KOPT-K1 (cell line): ENCODE measurements at regions not wholly inside any gene's neighbourhood (a gene's known extent, or its start where the extent isn't known, plus 50 kb on each side); places are given as distances from the start of the nearest gene placed in this dataset.
"Not testable (repeated sequence)": the region's sequence is repeated elsewhere in the genome, so short reads cannot be mapped to it uniquely, and the experiment has no call there.

ENCODE experiments used
- H3K27ac ChIP-seq: fragments of 200-600 bp; sonication (generic); 2 replicates; pipeline ENCODE4 v1.5.1; 2016; ENCODE audit warnings: antibody characterized with exemption, mild to moderate bottlenecking, low read depth, low read length; ENCODE audit not compliant: poor library complexity, severe bottlenecking
- H3K36me3 ChIP-seq: fragments of 200-600 bp; sonication (generic); 2 replicates; pipeline ENCODE4 v1.5.1; 2017; ENCODE audit warnings: antibody characterized with exemption, mild to moderate bottlenecking, low read length, moderate library complexity; ENCODE audit not compliant: insufficient read depth
- H3K9me3 ChIP-seq: fragments of 200-600 bp; sonication (generic); 2 replicates; pipeline ENCODE4 v1.5.1; 2017; ENCODE audit warnings: antibody characterized with exemption, low read length, mild to moderate bottlenecking; ENCODE audit not compliant: insufficient read depth, poor library complexity, severe bottlenecking

GRCh38 chr1:146292424-146292823, 63.6 kb upstream of the NOTCH2NLA start:
- not testable (repeated sequence) for H3K9me3 ChIP-seq, H3K36me3 ChIP-seq, H3K27ac ChIP-seq

- not testable (repeated sequence) for H3K27ac ChIP-seq, H3K9me3 ChIP-seq, H3K36me3 ChIP-seq
Observed at GRCh38 chr1:146287881-146288280, 59.1 kb upstream of the NOTCH2NLA start.

GRCh38 chr1:146284760-146285159, 55.9 kb upstream of the NOTCH2NLA start:
- H3K9me3 ChIP-seq, H3K27ac ChIP-seq, H3K36me3 ChIP-seq: not testable (repeated sequence)

- H3K27ac ChIP-seq, H3K36me3 ChIP-seq, H3K9me3 ChIP-seq: not testable (repeated sequence)
Observed at GRCh38 chr1:146283527-146283880, 54.7 kb upstream of the NOTCH2NLA start.

- not testable (repeated sequence) for H3K9me3 ChIP-seq, H3K27ac ChIP-seq, H3K36me3 ChIP-seq
Observed at GRCh38 chr1:146282807-146283526, 54.1 kb upstream of the NOTCH2NLA start.

GRCh38 chr1:146281522-146281921, 52.7 kb upstream of the NOTCH2NLA start:
- H3K9me3 ChIP-seq, H3K27ac ChIP-seq: not testable (repeated sequence)

GRCh38 chr1:146278758-146279157, 49.9 kb upstream of the NOTCH2NLA start:
- H3K36me3 ChIP-seq, H3K27ac ChIP-seq, H3K9me3 ChIP-seq: not testable (repeated sequence)

More at GRCh38 chr1:146281522-146281921, 52.7 kb upstream of the NOTCH2NLA start:
- H3K36me3 ChIP-seq: not testable (repeated sequence)
